ENCODE measurements at regions not wholly inside any gene's neighbourhood (a gene's known extent, or its start where the extent isn't known, plus 50 kb on each side); places are given as distances from the start of the nearest gene placed in this dataset.

- Histone ChIP-seq H3K9me3 (no peaks in the 10 kb centered on the region), H3K27me3 (no peaks in the 10 kb centered on the region), H3K4me3 (ENCODE audit: low read depth, low read length) (no peak overlapping the region), H3K36me3 (no peaks in the 10 kb centered on the region), H3K4me1 (no peaks in the 10 kb centered on the region)
- TF ChIP-seq CTCF (IDR thresholded peaks at IDR 0.05; ENCODE audit: low read depth, low read length): no peak
- DNase-seq: no peak
Observed at GRCh38 chr3:8218353-8218940, 283.2 kb upstream of the LMCD1 start.

- Histone ChIP-seq H3K27me3 (no peaks in the 10 kb centered on the region), H3K4me1 (no peaks in the 10 kb centered on the region), H3K36me3 (no peaks in the 10 kb centered on the region), H3K4me3 (ENCODE audit: low read depth, low read length) (no peak overlapping the region), H3K9me3 (no peaks in the 10 kb centered on the region)
- no peak for TF ChIP-seq CTCF (IDR thresholded peaks at IDR 0.05; ENCODE audit: low read depth, low read length)
- DNase-seq: no peak
Observed at GRCh38 chr3:8220291-8220690, 281.3 kb upstream of the LMCD1 start.

GRCh38 chr3:8223766-8224165 is 277.9 kb upstream of the LMCD1 start:
- no peaks in the 10 kb centered on the region for H3K27me3 ChIP-seq

GRCh38 chr3:8224941-8225340 is 276.7 kb upstream of the LMCD1 start:
- Histone ChIP-seq H3K9me3 (no peaks in the 10 kb centered on the region), H3K36me3 (no peaks in the 10 kb centered on the region), H3K4me3 (ENCODE audit: low read depth, low read length) (no peak overlapping the region), H3K27me3 (no peaks in the 10 kb centered on the region), H3K4me1 (no peaks in the 10 kb centered on the region)
- no peak for TF ChIP-seq CTCF (IDR thresholded peaks at IDR 0.05; ENCODE audit: low read depth, low read length)
- no peak for DNase-seq

More at GRCh38 chr3:8223766-8224165, 277.9 kb upstream of the LMCD1 start:
- no peaks in the 10 kb centered on the region for H3K9me3 ChIP-seq
- peak; percentile 51 for DNase-seq
- no peak overlapping the region for H3K4me3 ChIP-seq (ENCODE audit: low read depth, low read length)
- TF ChIP-seq CTCF (IDR thresholded peaks at IDR 0.05; ENCODE audit: low read depth, low read length): peak; percentile 15; the same call in 1 of the 2 replicates
- H3K36me3 ChIP-seq: no peaks in the 10 kb centered on the region
- no peaks in the 10 kb centered on the region for H3K4me1 ChIP-seq

- TF ChIP-seq CTCF (IDR thresholded peaks at IDR 0.05; ENCODE audit: low read depth, low read length): no peak
- H3K9me3 ChIP-seq: no peaks in the 10 kb centered on the region
- no peaks in the 10 kb centered on the region for H3K36me3 ChIP-seq
- no peaks in the 10 kb centered on the region for H3K4me1 ChIP-seq
- no peaks in the 10 kb centered on the region for H3K27me3 ChIP-seq
- DNase-seq: no peak
- no peak overlapping the region for H3K4me3 ChIP-seq (ENCODE audit: low read depth, low read length)
Observed at GRCh38 chr3:8233938-8234337, 267.7 kb upstream of the LMCD1 start.

GRCh38 chr3:8236264-8236663 is 265.4 kb upstream of the LMCD1 start:
- no peak overlapping the region for H3K4me3 ChIP-seq (ENCODE audit: low read depth, low read length)

More at GRCh38 chr3:8236264-8236663, 265.4 kb upstream of the LMCD1 start:
- no peaks in the 10 kb centered on the region for H3K4me1 ChIP-seq
- H3K36me3 ChIP-seq: no peaks in the 10 kb centered on the region
- TF ChIP-seq CTCF (IDR thresholded peaks at IDR 0.05; ENCODE audit: low read depth, low read length): no peak
- DNase-seq: no peak
- H3K27me3 ChIP-seq: no peaks in the 10 kb centered on the region
- H3K9me3 ChIP-seq: no peaks in the 10 kb centered on the region
